HL-60 (cell line): ENCODE measurements at regions not wholly inside any gene's neighbourhood (a gene's known extent, or its start where the extent isn't known, plus 50 kb on each side); places are given as distances from the start of the nearest gene placed in this dataset.

ENCODE experiments used
- DNase-seq, 2 experiments: peaks; one replicate each; pipeline ENCODE4 v3.0.0-alpha.2; 2010 to 2020; ENCODE audit warnings: low read depth in 1 of 2, low spot score in 1 of 2
- H3K27ac ChIP-seq: fragments of 250-450 bp; sonication (Bioruptor Pico); replicated peaks from 2 replicates; pipeline ENCODE4 v1.5.1; 2020; ENCODE audit warnings: mild to moderate bottlenecking, moderate library complexity
- H3K27me3 ChIP-seq: fragments of 250-450 bp; sonication (Bioruptor Pico); 2 replicates; pipeline ENCODE4 v1.5.1; 2021; ENCODE audit warnings: mild to moderate bottlenecking, moderate library complexity; ENCODE audit not compliant: insufficient read depth, poor library complexity, severe bottlenecking
- H3K4me3 ChIP-seq: replicated peaks from 2 replicates; pipeline ENCODE4 v1.5.1; 2011; ENCODE audit warnings: mild to moderate bottlenecking, control low read depth, low read length; ENCODE audit not compliant: insufficient read depth
- CTCF ChIP-seq: IDR thresholded peaks from one replicate; pipeline ENCODE4 v1.5.1; 2011; ENCODE audit warnings: low read length, control low read depth, inconsistent platforms; ENCODE audit not compliant: insufficient read depth
- GABPA ChIP-seq: IDR thresholded peaks from 2 replicates; pipeline ENCODE4 v1.6.1; 2012; ENCODE audit warnings: low read depth
- POLR2AphosphoS5 ChIP-seq: IDR thresholded peaks from 2 replicates; pipeline ENCODE4 v1.6.1; 2012; ENCODE audit warnings: low read depth
- SPI1 ChIP-seq: IDR thresholded peaks from 2 replicates; pipeline ENCODE4 v1.6.1; 2012; ENCODE audit warnings: low read depth, mild to moderate bottlenecking, borderline replicate concordance
- TF ChIP-seq, protein P1 (sequence below): IDR thresholded peaks from 2 replicates; pipeline ENCODE4 v1.6.1; 2012; ENCODE audit warnings: low read depth; ENCODE audit not compliant: insufficient replicate concordance

DNA sequence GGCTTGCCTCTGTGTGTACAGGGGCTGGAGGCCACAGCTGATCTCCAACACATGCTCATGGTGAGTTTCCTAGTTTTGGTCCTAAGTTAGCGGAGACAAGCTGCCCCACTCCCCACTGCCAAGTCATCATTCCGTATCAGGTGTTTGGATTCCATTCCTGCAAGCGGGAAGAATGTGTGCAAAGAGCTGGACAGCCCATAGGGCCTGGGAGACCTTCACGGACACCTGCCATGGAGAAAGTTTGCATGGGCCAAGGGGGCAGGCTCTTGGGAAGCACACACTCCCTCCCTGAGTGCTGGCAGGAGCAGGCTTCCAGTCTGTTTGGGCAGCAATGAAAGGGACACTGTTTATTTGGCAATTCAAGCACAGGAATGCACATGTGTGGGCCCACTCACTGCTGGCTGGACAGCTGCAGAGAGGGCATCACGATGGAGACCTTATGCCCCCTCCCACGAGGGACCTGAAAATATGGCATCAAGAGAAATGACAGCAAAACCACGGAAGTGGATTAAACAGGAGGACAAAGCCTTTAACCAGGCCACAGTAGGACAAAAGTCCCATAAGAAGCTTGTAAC lies 149.7 kb downstream of the KLF13 start:
- no peak overlapping the region for H3K27ac ChIP-seq
- DNase-seq: no peak
- no peak overlapping the region for H3K4me3 ChIP-seq
- TF ChIP-seq GABPA (no peak), POLR2AphosphoS5 (no peak), CTCF (no peak), SPI1 (no peak)
- TF ChIP-seq, protein P1, sequence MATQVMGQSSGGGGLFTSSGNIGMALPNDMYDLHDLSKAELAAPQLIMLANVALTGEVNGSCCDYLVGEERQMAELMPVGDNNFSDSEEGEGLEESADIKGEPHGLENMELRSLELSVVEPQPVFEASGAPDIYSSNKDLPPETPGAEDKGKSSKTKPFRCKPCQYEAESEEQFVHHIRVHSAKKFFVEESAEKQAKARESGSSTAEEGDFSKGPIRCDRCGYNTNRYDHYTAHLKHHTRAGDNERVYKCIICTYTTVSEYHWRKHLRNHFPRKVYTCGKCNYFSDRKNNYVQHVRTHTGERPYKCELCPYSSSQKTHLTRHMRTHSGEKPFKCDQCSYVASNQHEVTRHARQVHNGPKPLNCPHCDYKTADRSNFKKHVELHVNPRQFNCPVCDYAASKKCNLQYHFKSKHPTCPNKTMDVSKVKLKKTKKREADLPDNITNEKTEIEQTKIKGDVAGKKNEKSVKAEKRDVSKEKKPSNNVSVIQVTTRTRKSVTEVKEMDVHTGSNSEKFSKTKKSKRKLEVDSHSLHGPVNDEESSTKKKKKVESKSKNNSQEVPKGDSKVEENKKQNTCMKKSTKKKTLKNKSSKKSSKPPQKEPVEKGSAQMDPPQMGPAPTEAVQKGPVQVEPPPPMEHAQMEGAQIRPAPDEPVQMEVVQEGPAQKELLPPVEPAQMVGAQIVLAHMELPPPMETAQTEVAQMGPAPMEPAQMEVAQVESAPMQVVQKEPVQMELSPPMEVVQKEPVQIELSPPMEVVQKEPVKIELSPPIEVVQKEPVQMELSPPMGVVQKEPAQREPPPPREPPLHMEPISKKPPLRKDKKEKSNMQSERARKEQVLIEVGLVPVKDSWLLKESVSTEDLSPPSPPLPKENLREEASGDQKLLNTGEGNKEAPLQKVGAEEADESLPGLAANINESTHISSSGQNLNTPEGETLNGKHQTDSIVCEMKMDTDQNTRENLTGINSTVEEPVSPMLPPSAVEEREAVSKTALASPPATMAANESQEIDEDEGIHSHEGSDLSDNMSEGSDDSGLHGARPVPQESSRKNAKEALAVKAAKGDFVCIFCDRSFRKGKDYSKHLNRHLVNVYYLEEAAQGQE: no peak
- peaks cover 8% of the 10 kb centered on the region for H3K27me3 ChIP-seq

GRCh38 chr15:31476866-31477265 lies 150.2 kb downstream of the KLF13 start:
- no peak for DNase-seq
- TF ChIP-seq, protein P1: no peak
- TF ChIP-seq SPI1: no peak
- TF ChIP-seq POLR2AphosphoS5: no peak
- TF ChIP-seq GABPA: no peak
- no peak for TF ChIP-seq CTCF
- Histone ChIP-seq H3K4me3 (no peak overlapping the region), H3K27ac (no peak overlapping the region), H3K27me3 (peaks cover 10% of the 10 kb centered on the region)

DNA sequence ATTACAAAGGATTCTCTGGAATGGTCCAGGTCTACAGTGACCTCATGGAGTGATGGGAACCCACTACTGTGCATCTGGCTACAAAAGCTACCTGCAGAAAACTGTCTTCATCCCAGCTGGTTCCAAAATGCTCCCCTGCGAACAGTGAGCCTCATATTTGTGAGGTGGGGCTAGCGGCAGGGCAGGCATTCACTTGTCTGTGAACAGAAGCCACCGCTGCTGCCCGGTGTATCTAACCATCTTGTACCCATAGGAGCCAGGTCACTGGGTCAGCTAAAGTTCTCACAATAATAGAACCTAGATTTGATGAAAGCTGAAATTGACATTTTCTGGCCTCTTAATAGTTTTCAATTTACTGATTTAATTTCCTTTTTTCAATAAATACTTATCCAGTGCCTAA lies 150.7 kb downstream of the KLF13 start:
- no peak for DNase-seq
- TF ChIP-seq POLR2AphosphoS5: no peak

GRCh38 chr15:31477851-31478701 lies 151.4 kb downstream of the KLF13 start:
- TF ChIP-seq POLR2AphosphoS5 (no peak), GABPA (no peak), SPI1 (no peak), CTCF (no peak)
- TF ChIP-seq, protein P1: no peak
- Histone ChIP-seq H3K27me3 (peaks cover 10% of the 10 kb centered on the region), H3K4me3 (no peak overlapping the region), H3K27ac (no peak overlapping the region)
- no peak for DNase-seq

More for the DNA sequence above, 150.7 kb downstream of the KLF13 start:
- peaks cover 10% of the 10 kb centered on the region for H3K27me3 ChIP-seq
- H3K4me3 ChIP-seq: no peak overlapping the region
- H3K27ac ChIP-seq: no peak overlapping the region
